Ishikawa (cell line): ENCODE measurements at regions not wholly inside any gene's neighbourhood (a gene's known extent, or its start where the extent isn't known, plus 50 kb on each side); places are given as distances from the start of the nearest gene placed in this dataset.

Experiments used
- EGR1 ChIP-seq: IDR thresholded peaks from 2 replicates; pipeline ENCODE4 v1.6.1; 2012
- EP300 ChIP-seq: IDR thresholded peaks from 2 replicates; pipeline ENCODE4 v1.6.1; 2012; ENCODE audit warnings: borderline replicate concordance
- FOXM1 ChIP-seq: IDR thresholded peaks from 2 replicates; pipeline ENCODE4 v1.6.1; 2012; ENCODE audit warnings: low read depth, borderline replicate concordance
- RAD21 ChIP-seq: IDR thresholded peaks from 2 replicates; pipeline ENCODE4 v1.6.1; 2012; ENCODE audit warnings: low read depth
- YY1 ChIP-seq: IDR thresholded peaks from 2 replicates; pipeline ENCODE4 v1.6.1; 2012; ENCODE audit warnings: low read depth
- TF ChIP-seq, protein P1 (sequence below): IDR thresholded peaks from 2 replicates; pipeline ENCODE4 v1.6.1; 2012; ENCODE audit warnings: low read depth, mild to moderate bottlenecking
- TF ChIP-seq, protein P2 (sequence below): IDR thresholded peaks from 2 replicates; pipeline ENCODE4 v1.6.1; 2012
- TF ChIP-seq, protein P3 (sequence below): IDR thresholded peaks from 2 replicates; pipeline ENCODE4 v1.6.1; 2012

DNA sequence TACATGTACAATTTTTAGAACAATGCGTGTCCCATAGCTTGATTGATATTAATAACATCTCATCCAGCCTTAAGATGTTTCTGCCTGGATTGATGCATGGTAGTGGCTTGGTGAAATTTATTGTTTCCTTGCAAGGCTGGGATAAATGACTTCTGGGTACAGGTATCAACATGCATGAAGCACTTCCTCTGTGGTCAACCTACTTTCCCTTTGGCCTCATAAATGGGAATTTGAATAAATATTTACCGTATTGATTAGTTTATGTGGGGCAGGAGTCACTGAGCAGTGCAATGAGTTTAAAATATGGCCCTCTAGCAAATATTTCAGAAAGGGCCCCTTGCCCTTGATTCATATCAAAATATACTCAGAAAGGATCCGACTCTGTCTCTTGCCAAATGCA is 83.9 kb upstream of the KCNE2 start:
- TF ChIP-seq YY1 (no peak), EP300 (no peak), RAD21 (no peak), EGR1 (no peak), FOXM1 (no peak)
- TF ChIP-seq, protein P1, sequence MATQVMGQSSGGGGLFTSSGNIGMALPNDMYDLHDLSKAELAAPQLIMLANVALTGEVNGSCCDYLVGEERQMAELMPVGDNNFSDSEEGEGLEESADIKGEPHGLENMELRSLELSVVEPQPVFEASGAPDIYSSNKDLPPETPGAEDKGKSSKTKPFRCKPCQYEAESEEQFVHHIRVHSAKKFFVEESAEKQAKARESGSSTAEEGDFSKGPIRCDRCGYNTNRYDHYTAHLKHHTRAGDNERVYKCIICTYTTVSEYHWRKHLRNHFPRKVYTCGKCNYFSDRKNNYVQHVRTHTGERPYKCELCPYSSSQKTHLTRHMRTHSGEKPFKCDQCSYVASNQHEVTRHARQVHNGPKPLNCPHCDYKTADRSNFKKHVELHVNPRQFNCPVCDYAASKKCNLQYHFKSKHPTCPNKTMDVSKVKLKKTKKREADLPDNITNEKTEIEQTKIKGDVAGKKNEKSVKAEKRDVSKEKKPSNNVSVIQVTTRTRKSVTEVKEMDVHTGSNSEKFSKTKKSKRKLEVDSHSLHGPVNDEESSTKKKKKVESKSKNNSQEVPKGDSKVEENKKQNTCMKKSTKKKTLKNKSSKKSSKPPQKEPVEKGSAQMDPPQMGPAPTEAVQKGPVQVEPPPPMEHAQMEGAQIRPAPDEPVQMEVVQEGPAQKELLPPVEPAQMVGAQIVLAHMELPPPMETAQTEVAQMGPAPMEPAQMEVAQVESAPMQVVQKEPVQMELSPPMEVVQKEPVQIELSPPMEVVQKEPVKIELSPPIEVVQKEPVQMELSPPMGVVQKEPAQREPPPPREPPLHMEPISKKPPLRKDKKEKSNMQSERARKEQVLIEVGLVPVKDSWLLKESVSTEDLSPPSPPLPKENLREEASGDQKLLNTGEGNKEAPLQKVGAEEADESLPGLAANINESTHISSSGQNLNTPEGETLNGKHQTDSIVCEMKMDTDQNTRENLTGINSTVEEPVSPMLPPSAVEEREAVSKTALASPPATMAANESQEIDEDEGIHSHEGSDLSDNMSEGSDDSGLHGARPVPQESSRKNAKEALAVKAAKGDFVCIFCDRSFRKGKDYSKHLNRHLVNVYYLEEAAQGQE = no peak
- TF ChIP-seq, protein P2, sequence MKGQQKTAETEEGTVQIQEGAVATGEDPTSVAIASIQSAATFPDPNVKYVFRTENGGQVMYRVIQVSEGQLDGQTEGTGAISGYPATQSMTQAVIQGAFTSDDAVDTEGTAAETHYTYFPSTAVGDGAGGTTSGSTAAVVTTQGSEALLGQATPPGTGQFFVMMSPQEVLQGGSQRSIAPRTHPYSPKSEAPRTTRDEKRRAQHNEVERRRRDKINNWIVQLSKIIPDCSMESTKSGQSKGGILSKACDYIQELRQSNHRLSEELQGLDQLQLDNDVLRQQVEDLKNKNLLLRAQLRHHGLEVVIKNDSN = no peak
- TF ChIP-seq, protein P3, sequence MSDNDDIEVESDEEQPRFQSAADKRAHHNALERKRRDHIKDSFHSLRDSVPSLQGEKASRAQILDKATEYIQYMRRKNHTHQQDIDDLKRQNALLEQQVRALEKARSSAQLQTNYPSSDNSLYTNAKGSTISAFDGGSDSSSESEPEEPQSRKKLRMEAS = no peak
